Coronary artery (tissue), 2 donors: ENCODE measurements at regions not wholly inside any gene's neighbourhood (a gene's known extent, or its start where the extent isn't known, plus 50 kb on each side); places are given as distances from the start of the nearest gene placed in this dataset.

ENCODE experiments used
- DNase-seq: peaks from one replicate; pipeline ENCODE4 v3.0.0-alpha.2; 2017; ENCODE audit warnings: low spot score
- H3K27ac ChIP-seq, 2 donors: fragments of 200-600 bp; sonication (generic); one replicate each; pipeline ENCODE4 v1.5.1; 2016 to 2019
- H3K4me3 ChIP-seq: fragments of 200-600 bp; sonication (generic); 2 replicates; pipeline ENCODE4 v1.5.1; 2016; ENCODE audit warnings: mild to moderate bottlenecking, moderate library complexity
- TF ChIP-seq, protein P1 (sequence below): fragments of 200-600 bp; sonication (generic); IDR thresholded peaks from one replicate; pipeline ENCODE4 v1.5.1; 2019; ENCODE audit warnings: antibody characterized with exemption

DNA sequence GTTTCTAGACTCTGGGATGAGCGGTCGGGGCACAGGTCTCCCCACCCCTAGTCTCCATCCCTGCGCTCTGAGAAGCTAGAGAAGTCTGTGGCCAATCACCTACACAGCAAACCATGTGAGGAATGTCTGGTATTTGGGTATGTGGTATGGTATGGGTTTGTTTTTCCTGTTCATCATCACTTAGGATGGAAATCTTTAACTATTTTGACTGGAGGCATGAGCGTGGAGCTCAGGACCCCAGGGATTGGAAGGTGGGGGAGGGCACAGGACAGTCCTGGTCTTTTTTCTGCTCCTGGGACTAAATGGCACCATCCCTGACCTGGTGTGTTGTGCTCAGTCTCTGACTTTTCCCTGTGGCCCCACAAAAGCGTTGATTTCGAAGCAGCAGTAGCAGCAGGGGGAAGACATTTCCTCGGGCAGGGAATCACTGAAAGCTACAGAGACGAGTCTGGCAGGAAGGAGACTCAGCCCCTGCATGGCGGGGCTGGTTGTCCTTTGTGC is 191.7 kb upstream of the TPM1 start:
- H3K4me3 ChIP-seq: no peak overlapping the region
- TF ChIP-seq, protein P1, sequence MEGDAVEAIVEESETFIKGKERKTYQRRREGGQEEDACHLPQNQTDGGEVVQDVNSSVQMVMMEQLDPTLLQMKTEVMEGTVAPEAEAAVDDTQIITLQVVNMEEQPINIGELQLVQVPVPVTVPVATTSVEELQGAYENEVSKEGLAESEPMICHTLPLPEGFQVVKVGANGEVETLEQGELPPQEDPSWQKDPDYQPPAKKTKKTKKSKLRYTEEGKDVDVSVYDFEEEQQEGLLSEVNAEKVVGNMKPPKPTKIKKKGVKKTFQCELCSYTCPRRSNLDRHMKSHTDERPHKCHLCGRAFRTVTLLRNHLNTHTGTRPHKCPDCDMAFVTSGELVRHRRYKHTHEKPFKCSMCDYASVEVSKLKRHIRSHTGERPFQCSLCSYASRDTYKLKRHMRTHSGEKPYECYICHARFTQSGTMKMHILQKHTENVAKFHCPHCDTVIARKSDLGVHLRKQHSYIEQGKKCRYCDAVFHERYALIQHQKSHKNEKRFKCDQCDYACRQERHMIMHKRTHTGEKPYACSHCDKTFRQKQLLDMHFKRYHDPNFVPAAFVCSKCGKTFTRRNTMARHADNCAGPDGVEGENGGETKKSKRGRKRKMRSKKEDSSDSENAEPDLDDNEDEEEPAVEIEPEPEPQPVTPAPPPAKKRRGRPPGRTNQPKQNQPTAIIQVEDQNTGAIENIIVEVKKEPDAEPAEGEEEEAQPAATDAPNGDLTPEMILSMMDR: no peak
- DNase-seq: no peak
- H3K27ac ChIP-seq: no peak overlapping the region

DNA sequence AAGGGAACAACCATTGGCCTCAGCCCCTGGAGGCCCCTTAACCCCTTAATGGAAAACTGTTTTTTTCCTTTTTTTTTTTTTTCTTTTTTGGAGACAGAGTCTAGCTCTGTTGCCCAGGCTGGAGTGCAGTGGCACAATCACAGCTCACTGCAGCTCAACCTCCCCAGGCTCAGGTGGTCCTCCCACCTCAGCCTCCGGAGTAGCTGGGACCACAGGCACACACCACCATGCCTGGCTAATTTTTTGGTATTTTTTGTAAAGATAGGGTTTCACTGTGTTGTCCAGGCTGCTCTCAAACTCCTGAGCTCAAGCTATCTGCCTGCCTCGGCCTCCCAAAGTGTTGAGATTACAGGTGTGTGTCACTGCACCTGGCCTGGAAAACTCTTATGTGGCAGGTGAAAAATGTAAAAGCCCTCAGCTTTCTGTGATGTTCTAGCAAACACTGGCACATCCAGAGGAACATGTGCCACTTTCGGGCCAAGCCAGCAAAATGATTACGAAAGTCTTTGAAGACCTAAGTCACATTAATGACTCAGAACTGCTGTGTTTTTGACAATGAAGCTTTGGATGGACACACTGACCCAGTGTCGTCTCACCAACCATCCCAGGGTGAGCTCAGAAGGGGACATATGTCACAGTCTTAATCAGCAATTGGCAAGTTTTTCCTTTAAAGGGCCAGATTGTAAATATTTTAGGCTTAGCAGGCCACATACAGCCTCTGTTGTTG is 189.3 kb upstream of the TPM1 start:
- TF ChIP-seq, protein P1: no peak
- Histone ChIP-seq H3K27ac (no peak overlapping the region), H3K4me3 (no peak overlapping the region)
- no peak for DNase-seq

DNA sequence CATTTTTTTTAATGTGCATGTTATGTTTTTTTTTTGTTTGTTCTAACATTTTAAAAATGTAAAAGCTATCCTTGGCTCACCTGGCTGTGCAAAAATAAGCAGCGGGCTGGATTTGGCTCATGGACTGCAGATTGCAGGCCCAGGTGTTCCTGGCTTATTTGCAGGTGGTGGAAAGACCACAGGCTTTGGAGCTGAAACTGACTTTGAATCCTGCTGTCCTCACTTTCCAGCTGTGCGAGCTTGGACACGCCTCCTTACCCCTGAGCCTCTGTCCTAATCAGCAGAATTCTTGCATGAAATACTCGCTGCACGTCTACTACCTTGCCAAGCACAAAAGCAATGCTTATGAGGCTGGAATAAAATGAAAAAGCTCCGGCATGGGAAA is 188.7 kb upstream of the TPM1 start:
- H3K4me3 ChIP-seq: no peak overlapping the region
- TF ChIP-seq, protein P1: no peak
- DNase-seq: no peak
- no peak overlapping the region for H3K27ac ChIP-seq

DNA sequence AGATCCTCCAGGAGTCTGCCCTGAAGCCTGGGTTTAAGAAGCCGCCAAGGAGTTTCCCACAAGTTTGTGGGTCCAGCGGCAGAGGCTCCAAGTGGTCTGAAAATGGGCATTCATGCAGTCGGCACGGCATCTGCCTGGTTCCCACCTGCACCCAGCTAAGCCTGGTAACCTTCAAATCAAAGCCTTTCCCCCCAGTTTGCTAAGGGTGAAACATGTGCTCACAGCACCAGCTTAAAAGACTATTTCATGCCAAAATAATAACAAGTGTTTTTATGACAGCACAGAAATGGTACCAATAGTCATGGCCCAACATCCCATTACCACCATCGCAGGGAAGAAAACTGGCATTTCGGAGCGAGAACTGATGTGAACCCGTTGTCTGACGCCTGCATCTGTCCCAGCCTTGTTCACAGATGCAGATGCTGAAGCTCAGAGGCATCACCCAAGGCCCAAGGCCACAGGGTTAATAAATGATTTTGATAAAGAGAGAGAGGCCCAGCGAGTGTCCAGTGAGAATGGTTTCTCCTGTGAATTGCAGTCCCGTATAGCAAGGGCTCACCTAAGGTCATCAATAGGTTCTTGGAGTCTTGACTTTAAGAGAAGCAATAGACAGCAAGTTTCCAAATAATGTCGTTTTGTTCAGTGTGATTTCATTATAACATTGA is 188.0 kb upstream of the TPM1 start:
- TF ChIP-seq, protein P1: no peak
- Histone ChIP-seq H3K27ac (no peak overlapping the region), H3K4me3 (no peak overlapping the region)
- no peak for DNase-seq

DNA sequence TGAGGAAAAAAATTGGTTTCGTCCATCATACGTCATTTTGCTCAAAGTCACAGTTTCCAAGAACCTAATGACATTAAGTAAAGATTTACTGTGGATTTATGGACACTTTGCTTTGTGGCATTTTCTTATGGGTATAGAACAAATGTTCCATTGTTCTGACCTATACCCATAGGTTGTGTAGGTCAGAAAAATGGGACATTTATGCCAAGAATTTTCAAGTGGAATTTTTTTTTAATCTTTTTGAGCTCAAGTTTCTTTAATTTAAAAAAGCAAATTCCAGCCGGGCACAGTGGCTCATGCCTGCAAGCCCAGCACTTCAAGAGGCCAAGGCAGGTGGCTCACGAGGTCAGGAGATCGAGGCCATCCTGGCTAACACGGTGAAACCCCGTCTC is 187.5 kb upstream of the TPM1 start:
- H3K4me3 ChIP-seq: no peak overlapping the region
- TF ChIP-seq, protein P1: no peak
- no peak for DNase-seq
- H3K27ac ChIP-seq: no peak overlapping the region

DNA sequence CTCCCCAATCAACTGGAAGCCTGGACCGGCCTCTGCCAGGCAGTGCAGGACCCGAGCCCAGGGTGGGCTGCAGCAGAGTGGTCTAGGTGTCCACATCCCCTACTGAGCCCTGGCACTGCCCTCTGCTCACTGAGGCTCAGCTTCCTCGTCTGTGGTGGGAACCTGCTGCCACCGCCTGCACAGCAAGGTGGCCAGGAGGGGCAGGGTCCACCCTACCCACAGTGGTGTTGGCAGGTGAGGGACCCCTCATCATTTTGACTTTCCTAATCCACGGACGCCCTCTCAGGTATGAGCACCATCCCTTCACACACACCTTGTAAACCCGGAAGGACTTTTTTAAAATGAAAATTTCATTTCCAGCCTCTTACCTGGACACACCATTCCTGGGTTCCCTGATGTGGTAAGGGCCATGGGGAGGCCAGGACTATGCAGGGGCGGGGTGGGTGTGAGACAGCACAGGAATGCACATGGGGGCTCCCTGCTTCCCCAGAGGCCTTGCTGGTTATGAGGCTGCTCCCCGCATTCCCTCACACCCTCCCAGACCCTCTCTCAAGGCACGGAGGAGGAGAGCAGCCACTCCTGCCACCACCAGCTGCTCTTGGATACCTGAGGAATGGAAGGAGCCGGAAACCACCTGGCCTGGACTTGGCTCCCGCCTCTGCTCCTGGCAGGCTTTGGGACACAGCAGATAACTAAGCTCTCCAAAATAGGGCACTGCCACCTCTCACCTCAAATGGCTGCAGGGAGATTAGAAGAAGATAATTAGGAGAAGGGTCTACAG is 185.9 kb upstream of the TPM1 start:
- Histone ChIP-seq H3K27ac (no peak overlapping the region), H3K4me3 (no peak overlapping the region)
- no peak for DNase-seq
- TF ChIP-seq, protein P1: no peak
